Middle frontal gyrus (tissue), 1 donor: ENCODE measurements at regions not wholly inside any gene's neighbourhood (a gene's known extent, or its start where the extent isn't known, plus 50 kb on each side); places are given as distances from the start of the nearest gene placed in this dataset.
A peak's percentile ranks its signal among the peaks of the same experiment; 100 is the strongest.

Source experiments
- DNase-seq: peaks from one replicate; pipeline ENCODE4 v3.0.0-alpha.2; 2015; ENCODE audit warnings: low spot score; ENCODE audit errors: extremely low spot score

DNA sequence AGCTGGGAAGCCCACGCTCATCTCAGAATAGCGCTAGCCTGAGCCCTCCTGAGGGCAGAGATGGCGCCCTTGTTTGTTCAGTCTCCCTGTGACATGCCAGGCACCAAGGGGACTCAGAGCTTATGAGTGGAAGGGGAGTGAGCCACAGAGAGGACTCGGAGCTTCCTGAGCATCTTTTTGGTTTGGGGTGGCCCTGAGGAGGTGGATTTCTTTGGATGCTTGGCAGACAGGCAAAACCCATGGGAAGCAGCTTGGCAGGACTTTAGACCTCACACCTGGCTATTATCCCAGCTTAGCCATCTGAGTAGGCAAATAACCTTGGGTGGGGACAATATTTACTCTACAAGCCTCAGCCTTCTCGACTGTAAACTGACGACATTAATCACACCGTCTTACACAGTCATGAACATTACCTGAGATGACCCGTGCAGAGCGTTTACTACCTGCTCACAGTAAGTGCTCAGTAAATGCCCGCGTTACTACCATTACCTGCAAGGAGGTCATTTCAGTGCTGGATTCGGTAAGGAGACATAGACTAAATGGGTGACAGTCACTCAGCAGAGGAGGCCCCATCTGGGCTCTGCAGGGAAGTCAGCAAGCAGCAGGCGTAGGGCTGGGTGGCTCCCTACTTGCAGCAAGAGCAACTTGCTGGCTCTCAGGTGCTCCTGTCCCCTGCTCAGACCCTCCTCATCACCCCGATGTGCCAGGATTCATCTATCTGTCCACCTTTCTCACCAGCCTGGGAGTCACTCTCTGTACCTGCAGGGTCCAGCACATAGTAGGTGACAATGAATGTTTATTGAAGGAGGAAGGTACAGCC lies 54.9 kb downstream of the KLHDC7A start:
- no peak for DNase-seq

DNA sequence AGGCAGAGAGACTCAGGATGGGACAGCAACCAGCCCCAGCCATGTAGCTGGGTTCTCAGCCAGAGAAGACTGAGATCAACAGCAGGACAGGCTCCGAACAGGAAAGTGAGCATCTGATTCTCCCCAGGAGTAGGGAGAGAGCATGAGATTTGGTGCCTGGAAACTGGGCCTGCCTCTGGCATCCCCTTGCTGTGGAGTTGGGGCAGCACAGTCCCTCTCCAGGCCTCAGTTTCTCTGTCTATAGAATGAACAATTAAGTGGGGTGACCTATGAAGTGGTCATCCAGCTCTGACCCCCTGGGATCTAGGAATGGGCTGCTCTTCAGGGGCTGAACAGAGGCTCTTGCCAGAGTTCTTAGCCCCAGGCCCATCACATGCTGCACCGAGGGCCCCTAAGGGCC lies 55.6 kb downstream of the KLHDC7A start:
- no peak for DNase-seq

DNA sequence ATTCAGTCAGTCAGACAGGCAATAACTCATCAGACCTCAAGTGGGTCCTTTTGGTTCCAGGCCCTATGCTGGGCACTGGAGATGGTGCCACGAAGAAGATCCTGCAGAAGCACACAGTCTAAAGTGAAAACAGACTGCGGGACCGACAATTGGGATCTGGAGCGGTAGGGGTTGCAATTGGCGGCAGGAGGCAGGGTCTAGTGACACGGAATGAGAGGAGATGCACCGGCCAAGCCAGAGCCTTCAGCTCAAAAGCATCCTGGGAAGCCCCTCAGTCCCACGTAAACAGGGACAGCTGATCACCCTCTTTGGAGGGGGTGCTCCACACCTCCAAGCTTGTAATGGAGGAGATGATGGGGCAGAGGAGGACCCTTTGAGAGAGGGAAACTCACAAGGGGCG lies 56.2 kb downstream of the KLHDC7A start:
- DNase-seq = no peak

DNA sequence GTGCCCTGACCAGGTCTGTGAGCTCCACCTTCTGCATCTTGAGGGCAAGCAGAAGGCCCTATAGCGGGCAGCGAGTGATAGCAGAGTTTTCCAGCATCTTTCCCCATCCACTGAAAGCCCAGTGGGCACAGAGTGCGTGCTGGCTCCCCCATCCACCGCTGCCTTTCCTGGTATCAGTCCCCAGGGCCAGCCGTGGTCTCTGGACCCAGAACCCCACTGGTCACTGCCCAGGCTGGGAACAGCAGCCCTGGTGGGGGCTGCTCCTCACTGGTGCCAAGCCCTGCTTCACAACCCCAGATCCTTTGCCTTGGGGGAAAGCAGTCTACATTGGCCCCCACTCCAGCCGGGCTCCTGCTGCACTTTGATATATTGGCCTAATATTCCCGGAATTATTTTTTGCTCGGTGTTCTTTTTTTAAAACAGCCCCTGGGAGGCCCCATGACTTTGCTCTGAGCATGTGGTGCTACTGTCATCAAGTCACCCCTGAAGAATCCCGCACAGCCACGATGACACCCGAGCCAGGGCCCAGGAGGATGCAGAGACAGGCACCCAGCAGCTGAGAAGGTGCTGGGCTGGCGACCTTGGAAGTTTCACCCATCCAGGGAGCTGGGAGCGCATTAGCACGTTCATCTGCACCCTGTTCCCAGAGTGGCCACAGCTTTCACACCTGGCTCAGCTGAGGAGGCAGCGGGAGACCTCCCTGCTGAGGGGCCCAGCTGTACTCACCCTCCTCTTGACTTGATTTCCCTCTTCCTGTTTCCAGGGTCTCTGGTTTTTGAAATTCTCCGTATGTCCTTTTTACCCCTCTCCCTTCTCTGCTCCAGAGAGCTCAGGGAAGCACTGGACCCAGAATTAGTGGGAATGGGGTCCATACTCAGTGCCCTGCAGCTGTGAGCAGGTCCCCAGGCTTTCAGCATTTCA lies 56.9 kb downstream of the KLHDC7A start:
- no peak for DNase-seq

DNA sequence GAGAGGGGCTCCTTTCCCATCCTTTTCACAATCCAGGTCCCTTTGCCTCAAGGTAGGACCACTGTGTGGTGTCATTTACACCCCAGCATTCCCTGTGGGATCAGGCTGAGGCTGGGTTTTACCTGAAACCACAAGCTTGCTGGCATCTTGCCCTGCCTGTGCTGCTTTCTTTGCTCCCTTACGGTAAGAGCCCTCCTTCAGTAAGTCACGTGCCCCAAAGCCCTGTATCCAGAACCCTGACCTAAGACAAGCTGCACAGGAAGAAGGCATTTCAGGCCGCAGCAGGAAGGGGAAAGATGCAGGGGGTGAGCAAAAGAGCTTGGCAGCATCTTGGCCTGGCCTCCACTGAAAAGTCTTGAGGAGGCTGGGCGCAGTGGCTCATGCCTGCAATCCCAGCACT lies 58.4 kb downstream of the KLHDC7A start:
- no peak for DNase-seq

DNA sequence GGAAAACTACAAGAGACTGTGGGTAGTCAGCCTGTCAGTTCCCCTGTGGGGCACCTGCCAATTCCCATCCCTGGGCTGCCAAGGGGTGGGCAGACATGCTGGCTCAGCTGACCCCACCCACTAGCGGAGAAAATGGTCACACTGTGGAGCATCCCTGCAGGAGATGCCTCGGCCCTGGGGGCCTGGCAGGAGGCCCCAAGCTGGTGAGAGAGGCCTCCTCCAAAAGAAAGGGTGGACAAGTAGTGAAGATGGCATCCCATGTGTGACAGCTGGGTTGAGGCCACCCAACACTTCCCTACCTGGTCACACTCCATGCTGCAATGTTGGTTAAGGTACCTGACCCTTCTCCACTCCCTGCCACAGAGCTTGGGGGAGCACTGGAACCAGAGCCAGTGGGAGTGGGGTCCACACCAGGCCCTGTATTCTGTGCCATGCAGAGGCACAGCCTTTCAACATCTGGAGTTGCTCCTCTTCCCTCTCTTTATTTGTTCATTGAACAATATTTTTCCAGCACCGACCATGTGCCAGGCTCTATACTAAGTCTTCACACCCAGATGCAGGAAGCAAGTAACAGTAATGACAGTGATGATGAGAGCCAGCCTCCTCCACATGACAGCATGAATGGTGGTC lies 59.5 kb downstream of the KLHDC7A start:
- DNase-seq = no peak

DNA sequence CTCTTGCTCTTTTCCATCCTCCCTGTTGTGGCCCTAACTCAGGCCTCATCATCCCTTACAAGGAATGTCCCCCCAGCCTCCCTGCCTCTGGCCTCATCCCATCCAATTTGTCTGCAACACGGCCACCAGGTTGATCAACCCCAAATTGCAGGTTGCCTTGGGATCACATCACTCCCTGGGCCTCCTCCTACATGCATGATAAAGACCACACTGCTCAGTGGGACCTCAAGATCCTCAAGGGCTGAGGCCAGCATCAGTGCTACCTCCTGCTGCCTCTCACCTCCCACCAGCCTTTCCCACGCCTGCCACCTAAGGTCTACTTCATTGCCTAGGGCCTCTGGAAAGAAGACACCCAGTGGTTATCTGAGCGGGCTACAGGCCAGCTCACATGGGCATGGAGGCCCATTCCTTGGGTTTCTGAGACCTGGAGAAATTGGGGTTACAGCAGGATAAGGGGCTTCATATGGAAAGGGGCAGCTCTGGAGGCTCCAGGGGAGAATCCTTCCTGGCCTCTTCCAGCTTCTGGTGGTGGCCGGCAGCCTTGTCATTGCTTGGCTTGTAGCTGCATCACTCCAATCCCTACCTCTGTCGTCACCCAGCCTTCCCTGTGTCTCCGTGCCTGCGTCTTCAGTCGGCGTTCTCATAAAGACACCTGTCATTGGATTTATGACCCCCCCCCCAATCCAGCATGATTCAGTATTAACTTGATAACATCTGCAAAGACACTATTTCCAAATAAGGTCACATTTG lies 60.5 kb downstream of the KLHDC7A start:
- DNase-seq = no peak

DNA sequence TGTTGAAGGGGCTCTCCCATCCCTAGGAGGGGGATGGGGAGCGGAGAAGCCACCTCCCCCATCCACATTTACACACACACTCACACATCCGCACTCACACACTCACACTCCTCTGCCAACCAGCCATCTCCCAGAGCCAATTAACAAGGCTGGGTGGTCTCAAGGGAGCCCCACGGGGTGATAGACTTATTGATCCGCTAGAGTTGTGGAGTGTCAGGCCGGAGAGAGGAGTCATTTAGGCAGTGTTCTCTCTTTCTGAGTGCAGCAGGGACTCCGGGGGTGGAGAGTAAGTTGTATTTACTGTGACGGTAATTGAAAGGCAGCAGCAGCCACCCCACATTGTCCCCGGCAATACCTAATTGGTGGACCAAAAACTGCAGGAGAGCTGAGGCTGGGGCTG lies 61.6 kb downstream of the KLHDC7A start:
- DNase-seq = no peak

DNA sequence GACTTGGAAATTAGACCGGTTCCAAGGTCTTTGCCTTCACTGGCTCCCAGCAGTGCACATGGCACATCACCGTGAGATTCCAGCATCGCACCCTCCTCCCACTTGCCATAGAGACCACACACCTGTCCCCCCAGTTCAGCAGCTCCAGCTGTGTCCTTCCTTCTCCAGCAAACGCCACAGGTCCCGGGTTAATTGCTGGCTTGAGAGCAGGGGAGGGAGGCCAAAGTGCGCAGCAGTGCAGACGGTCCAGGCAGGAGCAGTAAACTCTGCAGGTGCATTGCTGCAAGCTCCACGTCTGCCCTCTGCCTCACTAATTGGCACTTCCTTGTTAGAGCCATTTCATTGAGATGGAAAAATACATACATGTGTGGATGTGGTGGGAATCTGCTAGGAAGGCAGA lies 65.3 kb downstream of the KLHDC7A start:
- no peak for DNase-seq

DNA sequence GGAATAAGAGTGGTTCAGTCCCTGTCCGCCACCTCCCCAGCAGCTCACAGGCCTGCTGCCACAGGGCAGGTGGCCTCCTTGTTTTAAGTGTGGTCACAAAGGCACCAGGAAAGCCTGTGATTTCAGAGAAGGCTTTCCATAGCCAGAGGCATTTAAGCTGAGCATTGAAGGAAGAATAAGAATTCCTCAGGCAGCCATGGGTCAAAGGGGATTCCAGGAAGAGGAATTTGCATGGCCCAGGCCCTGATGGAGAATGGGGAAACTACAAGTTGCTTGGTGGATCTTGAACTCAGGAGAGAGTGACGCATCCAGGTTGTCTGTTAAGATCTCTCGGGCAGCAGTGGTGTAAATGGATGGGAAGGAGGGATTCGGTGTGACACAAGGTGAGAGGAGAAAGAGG lies 66.7 kb downstream of the KLHDC7A start:
- no peak for DNase-seq

DNA sequence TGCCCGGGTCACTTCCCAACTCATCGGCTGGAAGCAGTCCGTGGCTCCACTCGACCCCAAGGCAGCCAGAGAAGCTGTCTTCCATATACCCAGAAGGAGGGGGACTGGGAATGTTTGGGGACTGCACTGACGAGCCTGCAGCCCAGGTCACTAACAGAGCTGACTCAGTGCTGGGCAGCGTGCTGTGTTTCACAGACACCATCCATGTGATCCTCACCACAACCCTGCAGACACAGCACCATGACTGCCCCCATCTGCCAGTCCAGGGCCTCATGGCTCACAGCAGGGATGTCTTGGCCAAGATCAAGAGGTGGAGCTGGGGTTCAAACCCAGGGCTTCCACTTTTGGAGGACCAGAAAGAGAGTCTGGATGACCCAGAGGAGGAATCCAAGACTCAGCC lies 67.9 kb downstream of the KLHDC7A start:
- DNase-seq = no peak

DNA sequence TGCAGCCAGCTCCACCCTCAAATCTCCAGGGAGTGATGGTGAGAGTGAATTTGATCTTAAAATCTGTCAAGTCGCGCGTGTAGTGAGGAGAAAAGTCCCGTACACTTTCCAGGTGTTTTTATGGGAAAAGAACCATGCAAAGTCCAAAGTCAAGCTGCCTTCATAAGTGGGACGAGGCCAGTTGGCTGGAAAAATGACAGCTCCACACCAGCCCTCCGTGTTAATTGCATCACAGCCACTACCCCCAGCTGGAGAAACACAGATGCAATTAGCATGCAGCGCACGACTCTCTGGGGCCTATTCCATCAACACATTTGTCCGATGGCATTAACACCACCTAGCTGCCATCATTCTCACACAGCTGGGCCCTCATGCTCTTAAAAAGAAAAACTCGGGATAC lies 68.4 kb downstream of the KLHDC7A start:
- no peak for DNase-seq

DNA sequence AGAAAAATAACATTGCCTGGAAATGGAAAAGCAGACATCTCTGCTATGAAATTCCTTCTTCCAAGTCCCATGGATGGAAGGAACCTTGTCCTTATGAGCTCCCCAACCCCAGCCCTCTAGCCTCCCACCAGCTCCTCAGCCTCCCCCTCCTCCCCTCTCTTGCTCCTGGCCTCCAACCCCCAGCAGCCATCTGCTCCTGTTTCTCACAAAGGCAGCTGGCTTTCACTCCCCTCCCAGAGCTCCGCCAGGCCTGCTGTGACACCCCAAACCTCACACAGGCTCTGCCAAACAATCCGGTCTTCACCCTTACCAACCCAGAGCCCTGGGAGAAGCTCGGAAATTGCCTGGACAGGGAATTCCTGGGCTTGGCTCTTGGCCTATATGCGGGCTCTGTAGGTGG lies 69.2 kb downstream of the KLHDC7A start:
- DNase-seq = no peak

DNA sequence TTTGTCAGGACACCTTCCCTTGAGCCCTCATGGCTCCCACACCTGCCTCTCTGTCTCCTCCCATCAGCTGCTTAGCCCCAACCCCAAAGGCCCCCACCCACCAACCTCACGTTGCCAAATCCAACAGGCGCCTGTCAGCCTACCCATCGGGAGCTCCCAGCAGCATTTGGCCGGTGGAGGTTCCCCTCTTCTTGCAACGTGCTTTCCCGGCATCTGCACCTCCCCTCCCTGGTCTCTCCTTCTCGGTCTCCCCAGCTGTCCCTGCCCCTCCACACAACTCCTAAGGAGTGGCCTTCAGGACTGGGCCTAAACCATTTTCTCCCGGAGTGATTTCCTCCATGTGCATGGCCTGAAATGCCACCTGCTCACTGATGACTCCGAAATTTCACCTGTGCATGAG lies 71.9 kb downstream of the KLHDC7A start:
- no peak for DNase-seq

DNA sequence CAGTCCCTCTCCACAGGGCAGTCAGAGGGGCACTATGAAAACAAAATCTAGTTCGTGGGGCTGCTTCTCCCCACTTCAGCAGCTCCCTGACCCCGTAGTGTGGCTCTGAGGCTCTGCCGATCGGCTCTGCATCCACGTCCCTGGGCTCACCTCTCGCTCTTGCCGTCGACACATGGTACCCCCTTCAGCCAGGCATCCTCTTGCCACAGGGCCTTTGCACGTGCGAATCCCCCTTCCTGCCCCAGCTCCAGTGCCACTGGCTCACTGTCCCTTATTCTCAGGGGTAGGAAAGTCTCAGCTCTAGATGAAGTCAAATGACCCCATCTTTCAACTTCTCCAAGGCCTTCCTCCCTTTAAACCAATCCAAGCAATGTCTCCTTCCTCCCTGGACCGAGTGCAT lies 72.7 kb downstream of the KLHDC7A start:
- DNase-seq = no peak

DNA sequence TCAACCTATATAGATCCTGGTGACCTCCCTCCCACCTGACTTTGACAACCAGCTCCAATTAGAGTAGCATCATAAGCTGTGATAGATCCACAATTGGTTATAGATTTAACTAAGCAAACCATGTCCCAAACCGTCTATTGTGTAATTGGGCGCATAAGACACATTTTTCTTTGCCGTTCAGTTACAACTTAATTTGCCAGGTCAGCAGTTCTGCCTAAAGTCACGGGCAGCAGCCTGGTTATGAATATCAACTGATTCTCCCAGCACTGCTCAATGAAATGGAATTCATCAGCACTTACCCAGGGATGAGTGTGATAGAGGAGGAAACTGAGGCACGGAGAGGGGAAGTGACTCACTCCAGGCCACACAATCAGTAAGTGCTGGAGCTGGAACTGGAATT lies 73.4 kb downstream of the KLHDC7A start:
- DNase-seq = no peak

DNA sequence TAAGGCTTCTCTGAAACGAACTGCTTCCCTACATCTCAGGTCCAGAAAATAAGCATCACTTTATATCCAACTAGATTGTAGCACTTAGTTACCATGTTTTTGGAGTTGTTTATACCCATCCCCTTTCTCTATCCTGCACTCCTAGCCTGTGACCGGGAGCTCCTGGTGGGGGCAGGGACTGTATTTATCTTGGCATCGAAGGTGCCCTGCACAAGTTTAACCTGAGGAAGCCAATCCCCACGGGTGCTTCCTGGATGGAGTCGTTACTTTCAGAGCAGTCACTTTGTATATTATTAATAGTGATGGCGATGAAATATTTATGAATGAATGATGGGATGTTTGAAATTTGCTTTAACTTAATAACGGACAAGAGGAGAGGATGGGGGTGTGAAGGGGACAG lies 73.9 kb downstream of the KLHDC7A start:
- no peak for DNase-seq

DNA sequence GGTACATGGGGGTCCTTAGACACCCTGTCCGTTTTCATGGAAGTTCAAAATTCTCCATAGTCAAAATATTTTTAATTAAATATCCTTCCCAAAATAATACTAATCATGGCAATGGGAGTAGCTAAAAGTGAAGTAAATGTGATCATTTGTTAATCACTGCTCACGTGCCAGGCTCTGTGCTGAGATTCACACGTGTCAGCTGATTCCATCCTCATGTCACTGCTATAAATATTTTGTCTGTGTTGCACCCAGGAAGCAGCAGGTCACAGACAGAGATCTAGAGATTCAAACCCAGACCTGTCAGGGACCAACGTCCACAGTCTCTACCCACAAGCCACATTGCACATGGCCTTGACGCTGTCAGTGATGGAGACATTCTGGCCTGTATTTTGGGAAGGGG lies 74.3 kb downstream of the KLHDC7A start:
- no peak for DNase-seq

DNA sequence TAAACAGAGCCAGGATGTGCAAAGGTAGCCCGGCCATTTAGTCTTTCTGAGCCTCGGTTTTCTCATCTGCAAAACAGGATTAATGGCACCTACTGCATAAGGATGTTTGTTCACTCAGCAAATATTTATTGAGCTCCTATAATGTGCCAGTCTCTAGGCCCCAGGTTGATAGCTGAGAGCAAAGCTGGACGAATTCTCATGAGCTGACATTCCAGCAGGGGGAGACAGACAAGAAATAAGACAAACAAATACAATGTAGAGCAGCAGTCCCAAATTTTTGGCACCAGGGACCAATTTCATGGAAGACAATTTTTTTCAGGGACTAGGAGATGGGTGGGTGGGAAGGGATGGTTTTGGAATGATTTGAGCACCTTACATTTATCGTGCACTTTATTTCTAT lies 74.3 kb upstream of the PAX7 start:
- DNase-seq = no peak

DNA sequence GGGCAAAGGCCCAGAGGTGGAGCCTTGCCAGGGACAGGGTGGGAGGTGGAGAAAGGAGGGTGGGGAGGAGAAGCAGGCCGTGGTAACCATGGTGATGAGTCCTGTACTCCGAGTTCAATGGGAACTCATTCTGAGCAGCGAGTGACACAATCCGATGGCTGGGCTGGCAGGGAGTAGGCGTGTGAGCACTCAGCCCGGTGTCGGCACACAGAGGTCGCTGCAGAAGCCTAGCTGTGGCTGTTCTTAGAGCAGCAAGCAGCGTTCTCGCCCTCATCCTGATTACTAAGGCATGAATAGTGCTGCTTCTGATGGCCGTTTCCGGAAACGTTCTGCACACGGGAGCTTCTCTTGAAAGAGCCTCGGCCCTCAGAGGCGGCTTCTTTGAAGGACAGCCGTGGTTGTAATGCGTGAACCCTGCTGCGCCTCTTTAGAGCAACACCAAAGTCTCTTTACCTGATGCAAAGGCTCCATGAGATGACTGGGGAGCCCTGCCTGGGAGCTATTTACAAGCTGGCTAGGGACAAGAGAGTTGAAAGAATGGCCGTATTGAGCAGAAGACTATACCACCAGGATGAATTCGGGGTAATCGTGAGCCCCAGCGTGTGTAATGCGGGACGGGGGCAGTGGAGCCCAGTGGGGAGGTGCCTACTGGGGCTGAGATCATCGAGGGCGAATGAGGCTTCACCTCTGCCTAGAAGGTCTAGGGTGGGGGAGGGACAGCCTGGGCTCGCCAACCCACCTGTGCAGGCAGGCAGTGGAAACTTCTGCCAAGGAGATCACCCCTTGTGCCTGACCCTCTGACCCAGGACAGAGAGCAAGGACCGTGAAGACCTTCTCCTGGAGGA lies 72.8 kb upstream of the PAX7 start:
- peak; percentile 40 for DNase-seq

DNA sequence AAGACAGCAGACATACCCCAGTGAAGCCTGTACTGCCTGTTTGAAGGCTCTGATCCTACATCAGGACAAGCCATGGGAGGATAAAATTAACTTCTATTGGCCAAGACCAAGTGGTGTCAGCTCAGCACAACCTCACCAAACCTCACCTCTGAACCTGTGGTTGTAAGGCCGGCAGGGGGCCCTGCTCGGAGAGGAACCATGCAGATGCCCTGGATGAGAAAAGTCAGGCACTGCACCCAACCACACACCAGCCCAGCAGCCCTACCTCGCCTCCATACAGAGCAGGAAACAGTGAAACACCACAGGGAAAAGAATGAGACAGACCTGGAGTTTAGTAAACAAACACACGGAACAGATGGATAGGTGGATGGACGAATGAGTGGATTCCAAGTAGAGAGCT lies 70.0 kb upstream of the PAX7 start:
- DNase-seq = no peak
